ENCODE measurements at regions not wholly inside any gene's neighbourhood (a gene's known extent, or its start where the extent isn't known, plus 50 kb on each side); places are given as distances from the start of the nearest gene placed in this dataset.

DNA sequence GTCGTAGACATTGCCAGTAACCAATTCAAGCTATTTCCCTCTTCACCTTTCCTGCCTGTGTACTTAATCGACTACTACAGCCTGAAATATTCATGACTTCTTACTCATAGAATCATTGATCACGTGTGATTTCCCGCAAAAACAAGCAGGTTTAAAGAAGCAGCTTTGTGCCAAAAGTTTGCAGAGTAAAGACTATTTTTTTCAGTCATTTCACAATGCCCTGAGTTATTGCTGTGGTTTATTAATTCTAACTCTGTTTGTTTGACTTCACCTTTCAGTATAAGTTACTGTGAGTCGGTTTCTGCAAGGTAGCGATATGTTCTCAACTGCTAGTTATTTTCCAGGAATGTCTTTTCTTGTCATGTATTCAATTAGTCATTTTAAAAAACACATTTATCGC lies 995.3 kb downstream of the SORCS1 start:
- TF ChIP-seq, protein P1, sequence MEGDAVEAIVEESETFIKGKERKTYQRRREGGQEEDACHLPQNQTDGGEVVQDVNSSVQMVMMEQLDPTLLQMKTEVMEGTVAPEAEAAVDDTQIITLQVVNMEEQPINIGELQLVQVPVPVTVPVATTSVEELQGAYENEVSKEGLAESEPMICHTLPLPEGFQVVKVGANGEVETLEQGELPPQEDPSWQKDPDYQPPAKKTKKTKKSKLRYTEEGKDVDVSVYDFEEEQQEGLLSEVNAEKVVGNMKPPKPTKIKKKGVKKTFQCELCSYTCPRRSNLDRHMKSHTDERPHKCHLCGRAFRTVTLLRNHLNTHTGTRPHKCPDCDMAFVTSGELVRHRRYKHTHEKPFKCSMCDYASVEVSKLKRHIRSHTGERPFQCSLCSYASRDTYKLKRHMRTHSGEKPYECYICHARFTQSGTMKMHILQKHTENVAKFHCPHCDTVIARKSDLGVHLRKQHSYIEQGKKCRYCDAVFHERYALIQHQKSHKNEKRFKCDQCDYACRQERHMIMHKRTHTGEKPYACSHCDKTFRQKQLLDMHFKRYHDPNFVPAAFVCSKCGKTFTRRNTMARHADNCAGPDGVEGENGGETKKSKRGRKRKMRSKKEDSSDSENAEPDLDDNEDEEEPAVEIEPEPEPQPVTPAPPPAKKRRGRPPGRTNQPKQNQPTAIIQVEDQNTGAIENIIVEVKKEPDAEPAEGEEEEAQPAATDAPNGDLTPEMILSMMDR (IDR thresholded peaks at IDR 0.05; ENCODE audit: extremely low read depth, missing control alignments), result no peak
- DNase-seq (ENCODE audit: low spot score), result no peak

DNA sequence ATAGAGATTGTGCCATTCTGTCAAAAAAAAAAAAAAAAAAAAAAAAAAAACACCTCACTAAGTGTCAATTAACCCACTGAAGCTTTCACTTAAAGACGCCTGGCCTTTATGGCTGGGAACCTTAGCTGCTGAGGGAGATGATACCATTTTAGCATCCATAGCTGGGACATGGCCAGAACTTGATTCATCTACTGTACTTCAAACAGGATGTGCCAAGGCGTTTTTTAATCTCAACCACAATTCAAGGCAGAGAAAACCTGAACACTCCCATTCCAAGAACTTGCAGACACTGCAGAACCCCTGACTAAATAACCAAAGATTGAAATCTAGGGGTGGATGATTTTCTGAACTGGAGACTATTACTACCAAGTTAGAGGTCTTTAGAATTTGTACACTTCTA lies 996.6 kb downstream of the SORCS1 start:
- TF ChIP-seq, protein P1 (IDR thresholded peaks at IDR 0.05; ENCODE audit: extremely low read depth, missing control alignments), result no peak
- no peak for DNase-seq (ENCODE audit: low spot score)

DNA sequence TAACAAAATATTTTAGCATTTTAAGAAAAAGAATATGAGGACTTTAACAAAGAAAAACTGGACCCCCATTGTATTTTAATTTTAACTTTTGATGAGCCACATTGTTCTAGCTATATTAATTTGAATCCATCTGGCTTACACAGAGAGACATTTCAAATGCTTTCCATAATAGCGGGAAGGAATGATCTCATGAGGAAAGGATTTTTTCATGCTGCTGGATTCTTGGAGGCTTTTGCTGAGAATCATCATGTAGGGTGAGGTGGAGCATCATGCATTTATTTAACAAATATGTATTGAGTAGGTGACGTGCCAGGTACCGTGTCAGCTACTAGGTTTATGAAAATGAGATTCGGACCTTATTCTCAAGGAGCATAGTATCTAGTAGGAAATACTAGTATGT lies 1006.3 kb downstream of the SORCS1 start:
- TF ChIP-seq, protein P1 (IDR thresholded peaks at IDR 0.05; ENCODE audit: extremely low read depth, missing control alignments), result no peak
- DNase-seq (ENCODE audit: low spot score), result no peak

DNA sequence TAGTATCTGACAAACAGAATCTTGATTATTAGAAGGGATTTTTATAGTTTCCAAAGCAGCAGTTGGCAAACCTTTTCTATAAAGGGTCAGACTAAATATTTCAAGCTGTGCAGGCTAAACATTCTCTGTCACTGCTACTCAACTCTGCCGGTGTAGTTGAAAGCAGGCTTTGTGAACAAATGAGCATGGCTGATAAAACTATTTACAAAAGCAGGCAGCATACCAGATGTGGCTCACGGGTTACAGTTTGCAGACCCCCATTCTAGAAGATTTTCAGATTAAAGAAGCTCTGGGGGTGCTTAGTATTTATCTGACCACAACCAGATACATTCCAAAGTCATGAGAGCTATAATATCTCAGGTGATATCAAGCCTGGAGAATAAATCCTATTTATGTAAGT lies 1017.5 kb downstream of the SORCS1 start:
- DNase-seq (ENCODE audit: low spot score), result no peak
- TF ChIP-seq, protein P1 (IDR thresholded peaks at IDR 0.05; ENCODE audit: extremely low read depth, missing control alignments), result no peak

DNA sequence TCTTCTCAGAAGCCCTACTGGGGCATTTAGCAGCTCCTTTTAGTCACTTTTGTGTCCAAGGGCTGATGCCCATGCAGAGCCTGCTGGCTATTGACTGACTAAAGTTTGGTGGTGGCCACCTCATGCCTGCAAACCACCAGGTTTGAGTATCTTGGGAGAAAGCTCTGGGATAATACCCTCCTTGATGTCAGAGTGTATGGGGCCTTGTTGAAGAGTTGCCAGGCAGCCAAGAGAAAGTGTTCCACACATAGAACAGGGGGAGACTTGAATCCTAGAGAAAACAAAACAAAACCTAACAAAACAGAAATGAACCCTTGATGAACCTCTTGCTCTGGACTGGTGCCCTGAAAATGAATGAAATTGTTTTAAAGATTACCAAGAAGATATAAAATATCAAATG lies 1024.6 kb downstream of the SORCS1 start:
- TF ChIP-seq, protein P1 (IDR thresholded peaks at IDR 0.05; ENCODE audit: extremely low read depth, missing control alignments), result no peak
- DNase-seq (ENCODE audit: low spot score), result no peak

DNA sequence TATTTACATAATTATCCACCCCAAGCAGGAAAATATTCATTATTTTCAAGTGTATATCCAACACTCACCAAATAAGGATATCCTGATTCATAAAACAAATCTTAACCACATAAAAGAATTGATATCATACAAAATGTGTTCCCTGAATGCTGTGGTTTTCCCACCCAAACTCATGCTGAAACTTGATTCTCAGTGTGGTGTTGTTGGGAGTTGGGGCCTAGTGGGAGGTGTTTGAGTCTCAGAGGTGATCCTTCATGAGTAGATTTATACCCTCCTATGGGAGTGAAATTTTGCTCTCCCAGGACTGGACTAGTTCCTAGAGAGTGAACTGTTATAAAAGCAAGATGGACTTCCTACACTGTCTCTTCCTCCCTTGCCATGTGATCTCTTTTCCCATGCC lies 1028.3 kb downstream of the SORCS1 start:
- TF ChIP-seq, protein P1 (IDR thresholded peaks at IDR 0.05; ENCODE audit: extremely low read depth, missing control alignments), result no peak
- DNase-seq (ENCODE audit: low spot score), result no peak

DNA sequence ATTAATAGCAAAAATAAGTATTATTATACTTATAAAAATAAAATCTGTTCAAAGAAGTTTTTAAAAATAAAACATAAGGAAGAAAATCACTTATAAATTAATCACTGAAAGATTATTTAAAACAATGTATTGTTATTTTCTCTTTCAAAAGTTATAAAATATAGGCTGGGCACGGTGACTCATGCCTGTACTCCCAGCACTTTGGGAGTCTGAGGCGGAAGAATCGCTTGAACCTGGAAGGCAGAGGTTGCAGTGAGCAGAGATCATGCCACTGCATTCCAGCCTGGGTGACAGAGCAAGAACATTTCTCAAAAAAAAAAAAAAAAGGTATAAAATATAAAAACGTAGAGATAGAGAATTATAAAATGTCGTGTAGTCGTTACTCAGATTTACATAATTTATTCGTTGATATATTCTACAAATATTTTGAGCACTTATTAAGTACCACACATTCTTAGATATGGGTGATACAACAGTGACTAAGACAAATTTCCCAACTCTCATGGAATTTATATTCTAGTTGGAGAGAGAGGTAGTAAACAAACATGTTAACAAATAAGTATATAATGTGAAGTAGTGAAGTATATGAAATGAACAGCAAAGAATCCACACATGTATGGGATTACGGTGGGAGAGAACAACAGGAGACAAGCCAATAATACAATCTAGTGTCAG lies 1030.0 kb downstream of the SORCS1 start:
- TF ChIP-seq, protein P1 (IDR thresholded peaks at IDR 0.05; ENCODE audit: extremely low read depth, missing control alignments), result no peak

More for the DNA sequence above, 1030.0 kb downstream of the SORCS1 start:
- DNase-seq (ENCODE audit: low spot score), result no peak

Data from GM20000 (cell line).